GM19395 (cell line): ENCODE measurements at regions not wholly inside any gene's neighbourhood (a gene's known extent, or its start where the extent isn't known, plus 50 kb on each side); places are given as distances from the start of the nearest gene placed in this dataset.

Experiments used
- ATAC-seq: cut with Tn5 transposase; IDR thresholded peaks from one replicate; pipeline ENCODE4 v1.9.1; 2021; ENCODE audit warnings: mild to moderate bottlenecking, moderate library complexity; ENCODE audit not compliant: unreplicated experiment

DNA sequence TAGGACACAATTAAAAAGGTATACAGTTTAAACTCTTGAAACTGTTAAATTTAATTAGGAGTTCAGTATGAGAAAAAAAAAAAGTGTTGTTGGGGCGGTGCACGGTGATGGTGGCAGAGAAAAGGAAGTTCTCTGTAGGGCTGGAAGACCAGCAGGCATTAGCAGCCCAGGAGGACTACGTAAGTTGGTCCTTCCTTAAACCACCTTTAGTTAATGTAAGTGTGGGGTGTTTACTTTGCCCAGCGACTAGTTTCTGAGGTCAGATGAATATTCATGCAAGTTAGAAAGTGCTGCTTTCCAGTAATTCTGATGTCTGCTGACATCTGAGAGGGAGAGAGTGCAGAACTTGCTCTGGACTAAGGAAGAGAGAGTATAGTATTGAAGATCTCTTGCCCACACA, 54.9 kb downstream of the NKX2-1 start:
- ATAC-seq: no peak

DNA sequence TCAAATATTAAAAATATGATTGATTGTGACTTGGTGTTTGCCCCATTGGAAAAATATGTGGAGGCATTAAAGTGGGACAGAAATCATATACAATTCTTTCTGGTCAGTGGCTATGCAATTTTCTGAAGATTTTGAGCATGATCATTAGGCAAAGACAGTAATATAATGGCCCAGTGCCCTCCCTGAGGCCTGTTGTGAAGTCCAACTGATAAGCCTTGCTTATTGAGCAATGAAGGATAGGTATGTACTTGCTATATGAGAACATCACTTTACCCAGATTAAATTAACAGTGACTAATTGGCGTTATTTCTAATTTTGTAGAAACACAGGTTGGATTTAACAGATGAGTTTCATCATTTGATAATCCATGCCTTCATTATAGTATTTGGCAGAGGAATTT, 57.1 kb downstream of the NKX2-1 start:
- no peak for ATAC-seq

GRCh38 chr14:36455241-36455627, 64.8 kb downstream of the NKX2-1 start:
- no peak for ATAC-seq

DNA sequence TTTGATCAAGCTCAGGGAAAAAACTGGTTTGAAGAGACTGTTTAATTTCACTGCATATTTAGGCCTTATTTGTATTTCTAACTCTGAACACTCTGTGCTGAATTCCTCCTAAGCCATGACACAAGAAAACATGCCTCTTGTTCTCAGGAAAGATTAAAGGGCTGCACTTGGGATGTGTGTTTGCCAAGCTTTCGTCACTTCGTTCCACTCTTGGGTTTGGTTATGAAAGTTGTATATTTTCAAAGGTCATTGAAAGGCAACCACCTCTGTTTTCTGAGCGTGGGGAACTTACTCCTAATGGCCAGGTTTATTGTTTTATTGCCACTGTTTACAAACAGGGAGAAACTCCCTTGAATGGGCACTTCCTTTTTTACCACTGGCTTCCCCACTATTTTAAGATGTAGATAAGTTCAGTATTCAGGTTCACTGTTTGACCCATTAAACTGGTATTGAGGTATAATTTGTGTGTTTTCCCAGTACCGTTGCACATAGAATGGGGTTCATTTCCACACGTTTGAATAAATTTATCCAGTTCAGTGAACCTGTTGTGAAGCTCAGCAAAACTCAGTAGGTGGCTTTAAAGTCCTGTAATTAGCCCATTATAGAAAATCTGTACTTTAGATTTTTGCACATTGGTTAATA, 65.3 kb downstream of the NKX2-1 start:
- no peak for ATAC-seq

GRCh38 chr14:36452860-36453259, 67.2 kb downstream of the NKX2-1 start:
- ATAC-seq: no peak

GRCh38 chr14:36451310-36452065, 68.5 kb downstream of the NKX2-1 start:
- ATAC-seq: no peak

- ATAC-seq: no peak
Observed at GRCh38 chr14:36450550-36450949, 69.5 kb downstream of the NKX2-1 start.

GRCh38 chr14:36449903-36450302, 70.1 kb downstream of the NKX2-1 start:
- no peak for ATAC-seq

- no peak for ATAC-seq
Observed at GRCh38 chr14:36443374-36443773, 76.7 kb downstream of the NKX2-1 start.

- ATAC-seq: no peak
Observed at GRCh38 chr14:36442824-36443241, 77.2 kb downstream of the NKX2-1 start.

DNA sequence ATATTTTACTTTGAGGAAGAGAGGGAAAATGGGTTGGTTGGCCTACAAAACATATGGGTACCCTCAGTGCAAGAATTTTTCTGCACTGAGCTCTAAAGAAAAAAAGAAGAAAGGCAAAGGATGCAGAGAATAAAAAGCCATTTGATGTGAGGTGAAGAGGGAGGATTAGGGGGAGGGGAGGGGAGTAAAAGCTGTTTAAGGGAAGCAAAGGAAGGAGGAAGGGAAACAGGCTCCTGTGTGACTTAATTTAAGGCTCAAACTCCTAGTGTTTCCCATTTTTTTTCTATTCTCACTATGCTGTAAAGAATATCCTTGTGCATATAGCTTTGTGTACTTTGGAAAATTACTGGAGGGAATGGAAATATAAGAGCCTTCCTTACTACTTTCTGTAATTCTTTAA, 78.7 kb downstream of the NKX2-1 start:
- no peak for ATAC-seq

DNA sequence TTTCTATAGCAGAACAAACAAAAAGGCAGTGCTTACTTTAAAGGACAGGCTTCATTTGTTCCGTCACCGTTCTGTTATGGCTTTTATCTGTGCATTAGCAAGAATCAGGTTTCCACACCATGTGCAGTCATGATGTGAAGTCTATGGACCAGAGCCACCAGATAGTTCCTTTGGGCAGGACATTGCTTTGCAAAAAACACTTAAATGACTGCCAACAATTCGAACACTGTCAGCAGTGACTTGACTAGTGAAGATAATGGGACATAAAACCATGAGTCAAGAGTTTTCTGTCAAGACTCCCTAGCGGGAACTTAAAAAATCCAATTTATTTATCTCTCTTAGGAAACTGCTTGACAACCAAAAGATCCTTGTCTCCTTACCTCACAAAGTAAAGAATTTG, 80.3 kb downstream of the NKX2-1 start:
- no peak for ATAC-seq

DNA sequence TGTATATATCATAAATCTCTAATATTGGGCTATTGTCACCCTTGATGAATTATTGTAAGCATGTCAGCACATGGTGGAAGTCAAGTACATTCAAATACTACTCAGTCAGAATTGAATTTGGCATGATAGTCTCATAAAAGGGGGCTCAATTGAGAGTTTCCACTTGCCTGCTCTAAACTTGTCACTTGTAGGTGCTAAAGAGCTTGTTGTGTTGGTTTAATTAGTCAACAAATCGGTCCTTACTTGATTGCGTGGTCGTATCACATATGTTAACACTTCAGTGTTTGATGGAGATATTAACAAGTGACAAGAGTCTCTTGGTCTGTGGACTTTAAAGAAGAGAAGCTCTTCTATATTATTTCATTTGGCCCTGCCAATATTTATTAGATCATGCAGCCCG, 81.1 kb downstream of the NKX2-1 start:
- ATAC-seq: no peak

- no peak for ATAC-seq
Observed at GRCh38 chr14:36430662-36431084, 89.4 kb downstream of the NKX2-1 start.

- ATAC-seq: no peak
Observed at GRCh38 chr14:36430169-36430568, 89.9 kb downstream of the NKX2-1 start.

- ATAC-seq: no peak
Observed at GRCh38 chr14:36429692-36430091, 90.3 kb downstream of the NKX2-1 start.

DNA sequence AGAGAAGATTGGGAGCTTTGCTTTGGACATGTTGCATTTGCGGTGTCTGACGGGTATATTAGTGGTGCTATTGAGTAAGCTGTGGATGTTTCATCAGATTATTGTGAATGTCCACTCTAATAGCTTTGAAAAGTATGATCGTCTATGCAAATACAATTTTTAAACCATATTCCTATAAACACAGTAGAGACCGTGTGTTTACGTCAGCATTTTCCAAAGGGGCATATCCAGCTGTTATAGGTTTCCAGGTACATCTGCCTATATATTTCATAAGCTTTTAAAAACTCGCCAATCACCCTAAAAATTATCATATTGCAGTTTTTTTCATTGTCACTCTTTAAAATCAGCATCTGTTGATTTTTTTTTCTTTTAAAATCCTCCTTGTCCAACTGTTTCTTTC, 91.7 kb downstream of the NKX2-1 start:
- no peak for ATAC-seq

DNA sequence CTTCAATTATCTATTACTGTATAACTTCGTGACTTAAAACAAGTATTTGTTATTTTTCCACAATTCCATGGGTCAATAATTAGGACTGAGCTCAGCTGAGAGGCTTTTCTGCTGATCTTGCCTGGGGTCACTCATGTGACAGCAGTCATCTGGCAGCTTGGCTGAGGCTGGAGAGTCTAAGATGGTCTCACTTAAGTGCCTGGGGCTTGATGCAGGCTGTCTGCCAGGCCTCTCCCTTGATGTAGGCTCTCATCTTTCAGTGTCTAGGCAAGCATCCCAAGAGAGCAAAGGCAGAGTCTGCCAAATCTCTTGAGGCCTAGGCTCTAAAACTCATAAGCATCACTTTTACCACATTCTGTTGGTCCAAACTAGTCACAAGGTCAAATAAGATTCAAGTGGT, 93.2 kb downstream of the NKX2-1 start:
- no peak for ATAC-seq

DNA sequence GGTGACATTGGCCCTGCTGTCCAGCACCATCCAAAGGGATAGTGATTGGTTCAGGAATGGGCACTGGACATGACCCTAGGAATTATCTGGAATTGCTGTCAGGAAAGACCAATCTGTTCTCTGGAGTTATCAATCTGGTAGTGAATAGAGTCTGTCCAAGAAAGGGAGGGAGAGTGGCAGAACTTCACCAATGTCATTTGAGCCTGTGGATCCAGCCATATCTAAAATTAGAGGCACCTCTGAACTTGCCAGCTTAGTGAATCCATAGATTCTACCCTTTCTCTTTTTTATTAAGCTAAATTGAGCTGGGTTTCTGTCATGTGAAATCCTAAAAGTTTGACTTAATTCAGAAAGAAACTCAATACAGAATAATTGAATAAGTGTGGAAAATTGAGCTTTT, 93.9 kb downstream of the NKX2-1 start:
- ATAC-seq: no peak

DNA sequence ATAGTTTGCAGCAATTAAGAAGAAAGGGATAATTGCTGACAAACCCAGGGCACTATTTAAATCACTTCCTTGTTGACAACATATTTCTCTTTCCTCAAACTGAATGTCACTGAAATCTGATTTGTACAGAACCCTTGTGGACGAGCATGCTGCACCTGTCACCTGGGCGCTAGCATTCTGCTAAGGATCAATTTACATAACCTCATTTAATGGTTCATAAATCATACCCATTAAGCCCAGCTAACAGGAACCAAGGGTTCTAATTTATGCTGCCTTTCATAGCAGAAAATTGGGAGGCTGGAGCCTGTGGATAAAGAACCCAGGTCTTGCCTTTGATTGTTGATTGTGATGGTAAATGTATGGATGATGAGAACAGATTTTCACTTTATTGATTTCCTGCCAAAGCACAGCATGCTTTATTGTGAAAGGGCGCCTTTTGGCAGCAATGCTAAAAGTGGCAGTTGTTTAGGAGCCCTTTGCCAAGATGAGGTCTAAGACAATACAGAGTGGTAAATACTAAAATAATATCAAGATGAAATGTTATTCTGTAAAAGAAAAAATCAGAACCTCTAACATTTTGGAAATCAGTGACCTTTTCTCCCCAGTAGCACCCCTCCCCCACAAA, 95.4 kb downstream of the NKX2-1 start:
- ATAC-seq: no peak

- ATAC-seq: no peak
Observed at GRCh38 chr14:36423430-36423829, 96.6 kb downstream of the NKX2-1 start.

DNA sequence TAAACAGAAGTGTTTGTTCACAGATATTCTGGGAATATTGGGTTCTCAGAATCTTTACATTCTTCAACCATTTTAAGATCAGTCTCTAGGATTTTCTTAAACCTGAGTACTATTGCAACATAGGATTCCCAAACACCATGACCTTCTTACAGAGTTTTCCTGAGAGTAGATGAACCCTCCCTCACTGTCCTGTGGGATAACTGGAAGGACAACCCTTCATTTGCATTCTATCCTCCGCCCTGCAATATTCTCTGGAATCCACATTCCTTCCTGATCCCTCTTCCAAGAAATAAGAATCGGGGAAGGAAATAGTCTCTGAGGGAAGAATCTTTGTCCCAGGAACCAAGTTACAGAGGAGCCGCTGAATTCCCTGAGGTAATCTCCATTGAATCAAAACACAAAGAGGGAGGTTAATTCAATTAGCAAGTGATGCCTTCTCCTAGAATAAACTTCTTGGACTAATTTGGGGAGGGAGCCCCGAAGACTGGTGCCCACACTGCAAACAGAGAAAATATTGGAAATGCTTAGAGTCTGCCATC, 99.8 kb upstream of the MBIP start:
- no peak for ATAC-seq
